ENCODE measurements at regions not wholly inside any gene's neighbourhood (a gene's known extent, or its start where the extent isn't known, plus 50 kb on each side); places are given as distances from the start of the nearest gene placed in this dataset.
"Not testable (repeated sequence)": the region's sequence is repeated elsewhere in the genome, so short reads cannot be mapped to it uniquely, and the experiment has no call there.

DNA sequence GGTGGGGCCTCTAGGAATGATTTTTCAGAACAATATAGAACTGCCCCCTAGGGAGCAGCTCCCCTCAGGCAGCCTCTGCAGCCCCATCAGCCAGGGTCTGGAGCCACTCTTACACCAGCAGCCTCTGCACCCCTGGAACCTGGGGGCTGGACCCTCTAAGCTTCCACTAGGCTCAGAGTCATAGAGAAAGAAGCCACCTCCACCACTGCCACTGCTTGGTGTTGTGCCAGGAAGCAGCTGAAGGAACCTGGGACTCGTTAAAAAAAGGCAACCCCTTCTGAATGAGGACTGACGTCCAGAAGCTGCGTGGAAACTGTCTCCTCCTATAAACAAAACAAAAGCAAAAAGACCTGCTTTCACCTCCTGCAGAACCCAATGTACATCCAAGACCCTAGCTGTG is 98.1 kb upstream of the HS6ST1 start:
- DNase-seq, result no peak

DNA sequence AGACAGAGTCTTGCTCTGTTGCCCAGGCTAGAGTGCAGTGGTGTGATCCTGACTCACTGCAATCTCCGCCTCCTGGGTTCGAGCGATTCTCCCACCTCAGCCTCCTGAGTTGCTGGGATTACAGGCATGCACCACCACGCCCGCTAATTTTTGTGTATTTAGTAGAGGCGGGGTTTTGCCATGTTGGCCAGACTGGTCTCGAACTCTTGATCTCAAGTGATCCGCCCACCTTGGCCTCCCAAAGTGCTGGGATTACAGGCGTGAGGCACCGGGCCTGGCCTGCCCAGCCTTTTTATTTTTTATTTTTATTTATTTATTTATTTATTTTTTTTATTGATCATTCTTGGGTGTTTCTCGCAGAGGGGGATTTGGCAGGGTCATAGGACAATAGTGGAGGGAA is 98.6 kb upstream of the HS6ST1 start:
- not testable (repeated sequence) for DNase-seq

DNA sequence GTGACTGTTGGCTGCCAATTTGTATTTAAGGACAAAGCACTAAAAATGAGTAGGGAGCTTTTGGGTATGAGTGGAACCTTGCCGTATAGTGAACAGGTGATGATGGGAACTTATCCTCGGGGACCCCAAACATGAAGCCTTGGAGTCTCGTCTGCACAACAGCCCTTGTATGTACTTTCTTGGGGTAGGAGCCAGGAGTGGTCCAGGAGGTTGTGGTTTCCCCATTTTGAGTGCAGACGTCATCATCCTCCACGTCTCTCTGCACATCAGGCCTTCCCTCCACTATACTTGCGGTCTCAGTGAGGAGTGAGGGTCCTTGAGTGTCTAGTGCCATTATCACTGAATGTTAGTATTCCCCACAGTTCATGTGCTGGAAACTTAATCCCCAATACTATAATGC is 101.5 kb upstream of the HS6ST1 start:
- no peak for DNase-seq

DNA sequence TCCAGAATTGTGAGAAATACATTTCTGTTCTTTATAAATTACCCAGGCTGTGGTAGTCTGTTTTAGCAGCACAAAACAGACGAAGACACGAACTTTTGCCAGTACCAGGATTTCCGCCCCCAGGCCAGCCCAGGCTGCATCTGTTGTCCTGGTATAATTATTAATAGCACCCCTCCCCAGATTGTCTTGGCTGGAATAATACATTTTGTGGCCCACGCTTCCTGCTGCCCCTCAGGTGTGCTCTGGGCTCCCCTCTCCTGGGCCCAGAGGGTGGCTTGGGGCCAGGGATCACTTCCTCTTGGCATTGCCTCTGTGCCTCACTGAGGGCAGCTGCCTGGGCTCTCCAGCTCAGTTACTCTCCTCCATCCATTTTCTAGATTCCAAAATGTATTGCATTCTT is 102.1 kb upstream of the HS6ST1 start:
- no peak for DNase-seq

DNA sequence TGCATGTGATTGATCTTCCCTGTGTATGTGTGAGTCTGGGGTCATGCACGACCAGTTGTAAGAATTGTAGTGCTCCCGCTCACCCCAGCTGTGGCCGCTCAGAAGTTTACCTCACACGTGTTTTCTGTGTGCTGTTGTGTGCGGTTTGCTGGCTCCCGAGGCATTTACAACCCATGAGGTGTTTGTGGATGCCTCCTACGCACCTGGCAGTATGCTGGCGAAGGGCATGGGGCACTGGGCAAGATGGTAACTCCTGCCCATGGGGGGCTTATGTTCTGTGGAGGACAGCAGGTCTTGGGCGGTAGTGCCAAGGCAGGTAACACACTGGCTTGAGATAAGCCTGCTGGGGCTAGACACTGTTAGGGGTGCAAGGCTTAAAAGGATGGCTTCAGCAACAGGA is 102.6 kb upstream of the HS6ST1 start:
- DNase-seq, result no peak

DNA sequence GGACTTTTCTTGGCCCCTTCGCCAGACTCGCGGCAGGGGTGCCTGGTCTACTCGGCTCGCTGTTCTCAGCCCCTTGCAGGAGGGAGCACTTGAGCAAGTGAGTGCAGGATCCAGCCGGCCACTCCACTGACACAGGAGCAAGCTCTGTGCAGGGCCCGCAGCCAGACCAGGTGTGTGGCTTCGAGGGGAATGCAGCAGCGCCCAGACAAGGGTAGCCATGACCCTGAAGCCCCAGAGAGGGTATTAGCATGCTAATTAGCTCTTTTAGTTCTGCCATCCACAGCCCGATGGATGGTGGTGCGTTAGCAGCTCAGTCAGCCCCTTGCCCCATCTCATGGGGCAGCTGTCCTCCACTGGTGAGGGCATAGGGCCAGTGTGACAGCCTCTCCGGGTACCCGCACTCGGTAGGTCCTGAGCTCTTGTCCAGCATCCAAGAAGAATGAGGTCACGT is 103.2 kb upstream of the HS6ST1 start:
- no peak for DNase-seq

DNA sequence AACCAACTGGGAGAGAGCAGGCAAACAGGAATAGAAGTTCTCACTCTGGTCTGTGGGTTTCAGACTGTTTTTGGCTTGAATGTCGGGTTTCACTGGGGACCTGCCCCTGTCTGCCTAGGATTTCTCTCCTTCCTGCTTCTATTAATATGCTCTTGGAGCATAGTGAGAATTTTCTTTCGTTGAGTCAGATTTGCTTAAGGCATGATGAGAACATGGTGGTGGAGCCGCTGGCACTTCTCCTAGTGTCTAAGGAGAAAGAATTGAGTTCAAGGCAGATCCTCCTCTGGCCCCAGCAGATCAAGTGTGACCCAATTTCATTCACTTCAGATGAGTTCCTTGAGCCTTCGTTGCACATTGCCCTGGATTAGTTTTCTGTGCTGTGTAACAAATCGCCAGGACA is 103.9 kb upstream of the HS6ST1 start:
- DNase-seq, result no peak

DNA sequence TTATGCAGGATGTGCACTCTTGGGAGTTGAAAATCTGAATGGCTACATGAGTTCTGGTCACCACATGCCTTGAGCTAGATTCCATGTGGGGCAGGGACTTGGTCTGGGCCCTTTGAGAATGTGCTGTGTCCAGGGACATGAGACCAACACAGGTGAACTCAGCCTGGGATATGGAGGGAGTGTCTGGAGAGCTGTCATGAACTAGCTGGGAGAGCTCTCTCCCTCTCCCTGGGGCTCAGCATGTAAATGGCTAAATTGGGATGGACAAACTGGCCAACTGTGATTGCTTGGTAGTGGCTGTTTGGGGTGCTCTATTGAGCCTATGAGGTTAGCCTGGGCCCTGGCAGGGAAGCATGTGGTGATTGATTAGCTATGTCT is 105.1 kb upstream of the HS6ST1 start:
- DNase-seq, result no peak

DNA sequence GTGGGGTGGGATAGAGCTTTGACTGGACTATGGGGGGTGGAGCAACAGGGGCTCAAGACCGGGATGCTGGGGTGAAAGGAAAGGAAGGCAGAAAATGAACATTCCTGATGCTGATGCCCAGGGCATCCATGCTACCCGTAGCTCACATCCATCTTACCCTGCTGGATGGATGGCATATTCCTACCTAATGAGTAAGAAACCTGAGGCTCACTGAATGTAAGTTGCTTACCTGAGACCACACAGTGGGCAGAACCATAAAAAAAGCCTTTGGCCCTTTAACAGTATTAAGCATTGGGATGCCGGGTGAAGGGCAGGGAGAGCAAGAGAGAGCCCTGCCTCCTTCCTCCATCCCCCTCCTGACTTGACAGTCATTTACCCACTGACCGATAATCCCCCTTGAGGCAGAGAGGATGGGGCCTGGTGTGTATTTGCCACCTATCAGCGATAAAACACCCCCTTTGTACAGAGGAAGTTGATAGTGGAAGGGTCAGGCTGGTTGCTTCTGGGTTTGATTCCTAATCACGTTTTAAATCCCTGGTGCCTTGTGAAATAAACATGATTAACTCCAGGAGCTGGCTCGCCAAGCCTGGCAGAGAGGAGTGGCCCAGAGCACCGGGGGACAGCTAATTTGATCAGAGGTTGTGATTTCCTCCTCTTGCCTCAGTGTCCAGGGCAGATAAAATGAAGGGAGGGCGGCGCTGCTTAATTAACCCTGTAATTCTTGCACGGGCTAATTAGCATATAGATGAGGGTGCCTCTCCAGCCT is 105.9 kb upstream of the HS6ST1 start:
- DNase-seq, result no peak

DNA sequence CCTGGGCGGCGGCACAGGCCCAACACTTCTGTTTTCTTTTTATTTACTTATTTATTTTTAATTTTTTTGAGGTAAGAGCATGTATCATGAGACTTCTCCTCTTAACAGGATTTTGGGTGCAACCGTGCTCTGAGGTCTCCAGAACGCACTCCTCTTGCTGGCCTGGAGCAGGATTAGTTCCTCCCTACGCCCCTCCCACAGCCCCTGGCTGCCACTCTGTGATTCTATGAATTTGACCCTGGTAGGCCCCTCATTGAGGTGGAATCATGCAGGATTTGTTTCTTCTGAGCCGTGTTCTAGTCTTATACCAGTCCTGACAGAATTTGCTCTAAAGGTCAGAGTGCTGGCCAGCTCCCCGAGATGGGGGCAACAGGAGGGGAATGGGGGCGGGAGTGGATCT is 106.5 kb upstream of the HS6ST1 start:
- no peak for DNase-seq

DNA sequence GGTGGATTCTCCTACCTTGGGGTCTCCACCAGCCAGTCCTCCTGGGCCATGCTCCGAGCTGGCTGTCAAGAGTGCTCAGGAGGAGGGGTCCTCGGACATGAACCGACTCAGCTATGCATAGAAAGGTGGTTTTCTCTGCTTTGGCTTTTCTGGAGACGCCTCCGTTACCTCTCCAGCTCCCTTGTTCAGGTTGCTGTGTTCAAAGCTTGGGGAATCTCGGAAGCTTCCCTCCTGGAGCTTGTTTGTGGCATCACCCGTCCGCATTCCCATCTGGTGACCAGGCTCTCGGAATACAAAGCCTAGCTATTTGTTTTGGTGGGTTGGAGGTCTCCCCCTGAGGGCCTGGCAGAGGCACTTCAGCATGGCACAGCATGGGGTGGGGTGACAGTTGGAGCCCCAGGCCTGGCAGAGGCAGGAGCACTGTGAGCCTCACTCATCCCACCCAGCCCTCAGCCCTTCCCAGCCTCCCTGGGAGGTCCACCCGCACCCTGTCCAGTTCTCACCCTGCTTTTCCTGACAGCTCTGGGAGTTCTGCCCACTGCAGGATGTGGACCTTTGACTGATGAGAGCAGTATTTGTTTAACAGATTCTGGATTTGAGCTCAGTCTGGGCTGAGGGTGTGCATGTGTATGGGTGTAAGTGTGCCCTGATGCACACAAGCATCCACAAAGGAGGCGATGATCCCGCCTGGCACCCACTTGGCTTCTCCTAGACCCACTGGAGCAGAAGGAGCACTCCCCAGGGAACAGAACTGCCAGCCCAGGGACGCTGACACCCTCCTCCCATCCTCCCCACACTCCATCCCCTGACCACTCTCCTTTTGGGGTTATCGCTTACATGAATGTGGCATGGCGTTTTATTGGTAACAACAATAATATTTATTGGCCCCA is 107.3 kb upstream of the HS6ST1 start:
- no peak for DNase-seq

DNA sequence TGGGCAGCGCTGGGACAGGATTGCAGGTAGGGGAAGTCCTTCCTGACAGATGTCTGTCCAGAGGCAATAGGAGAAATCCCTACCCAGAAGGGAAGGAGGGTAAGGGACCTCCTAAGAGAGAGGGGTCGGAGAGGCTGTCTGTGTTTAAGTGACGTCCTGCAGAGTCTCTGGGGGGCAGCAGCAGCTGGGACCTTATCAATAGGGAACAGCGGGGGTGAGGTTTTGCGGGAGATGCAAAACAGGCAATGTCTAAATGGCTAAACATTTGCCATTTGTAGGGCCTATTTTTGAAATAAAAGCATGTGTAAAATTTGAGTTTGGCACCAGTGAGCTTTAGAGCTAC is 108.7 kb upstream of the HS6ST1 start:
- DNase-seq, result no peak

DNA sequence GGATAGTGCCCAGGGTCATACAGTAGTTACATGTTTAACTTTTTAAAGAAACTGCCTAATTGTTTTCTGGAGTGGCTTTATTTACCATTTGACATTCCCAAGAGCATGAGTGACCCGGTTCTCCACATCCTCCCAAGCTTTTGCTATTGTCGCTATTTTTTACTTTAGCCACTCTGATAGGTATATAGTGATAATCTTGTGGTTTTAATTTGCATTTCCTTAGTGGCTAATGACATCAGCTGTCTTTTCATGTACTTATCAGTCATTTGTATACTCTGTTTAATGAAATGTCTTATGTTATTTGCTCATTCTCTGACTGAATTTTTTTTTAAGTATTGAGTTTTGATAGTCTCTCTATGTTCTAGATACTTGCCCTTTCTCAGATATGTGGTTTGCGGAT is 109.7 kb upstream of the HS6ST1 start:
- no peak for DNase-seq

DNA sequence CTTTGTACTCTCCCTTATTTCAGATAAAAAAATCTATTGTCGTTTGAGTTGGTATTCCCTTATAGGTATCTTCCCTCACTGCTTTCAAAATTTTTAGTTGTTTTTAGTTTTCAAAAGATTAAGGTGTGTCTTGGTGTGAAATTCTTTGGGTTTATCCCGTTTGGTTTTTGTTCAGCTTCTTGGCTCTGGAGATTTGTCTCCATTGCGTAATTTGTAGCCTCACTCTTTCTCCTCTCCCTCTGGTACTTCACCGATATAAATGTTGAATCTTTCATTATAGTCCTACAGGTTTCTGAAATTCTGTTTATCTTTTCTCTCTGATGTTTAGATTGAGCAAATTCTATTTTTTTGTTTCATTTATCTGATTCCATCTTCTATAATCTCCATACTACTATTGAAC is 113.8 kb upstream of the HS6ST1 start:
- DNase-seq, result no peak

DNA sequence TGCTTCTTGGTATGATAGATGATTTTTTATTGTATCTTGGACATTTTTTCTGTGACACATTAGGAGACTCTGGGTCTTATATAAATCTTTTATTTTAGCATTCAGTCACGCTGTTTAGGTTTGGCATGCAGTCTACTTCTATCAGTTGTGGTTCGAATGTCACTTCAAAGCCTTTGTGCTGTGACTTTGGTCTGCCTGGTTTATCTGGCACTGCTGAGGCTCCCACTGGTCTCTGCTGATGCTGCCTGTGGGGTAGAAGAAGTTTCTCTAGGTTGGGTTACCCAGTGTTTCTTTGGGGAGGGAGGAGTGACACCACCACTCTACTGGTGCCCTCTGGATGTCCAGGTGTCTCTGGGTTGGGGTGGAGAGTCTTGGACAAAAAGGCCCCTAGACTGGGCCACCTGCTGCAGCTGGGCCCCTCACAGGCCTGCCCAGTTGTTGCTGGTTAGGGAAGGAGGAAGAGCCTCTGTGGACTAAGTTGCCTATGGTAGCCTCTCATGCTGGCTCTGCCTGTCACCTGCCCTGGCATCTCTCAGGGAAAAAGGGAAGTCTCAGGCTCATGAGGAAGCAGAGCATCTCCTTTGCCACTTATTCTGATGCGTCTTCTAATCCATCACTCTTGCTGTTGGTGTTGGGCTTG is 115.4 kb upstream of the HS6ST1 start:
- no peak for DNase-seq

DNA sequence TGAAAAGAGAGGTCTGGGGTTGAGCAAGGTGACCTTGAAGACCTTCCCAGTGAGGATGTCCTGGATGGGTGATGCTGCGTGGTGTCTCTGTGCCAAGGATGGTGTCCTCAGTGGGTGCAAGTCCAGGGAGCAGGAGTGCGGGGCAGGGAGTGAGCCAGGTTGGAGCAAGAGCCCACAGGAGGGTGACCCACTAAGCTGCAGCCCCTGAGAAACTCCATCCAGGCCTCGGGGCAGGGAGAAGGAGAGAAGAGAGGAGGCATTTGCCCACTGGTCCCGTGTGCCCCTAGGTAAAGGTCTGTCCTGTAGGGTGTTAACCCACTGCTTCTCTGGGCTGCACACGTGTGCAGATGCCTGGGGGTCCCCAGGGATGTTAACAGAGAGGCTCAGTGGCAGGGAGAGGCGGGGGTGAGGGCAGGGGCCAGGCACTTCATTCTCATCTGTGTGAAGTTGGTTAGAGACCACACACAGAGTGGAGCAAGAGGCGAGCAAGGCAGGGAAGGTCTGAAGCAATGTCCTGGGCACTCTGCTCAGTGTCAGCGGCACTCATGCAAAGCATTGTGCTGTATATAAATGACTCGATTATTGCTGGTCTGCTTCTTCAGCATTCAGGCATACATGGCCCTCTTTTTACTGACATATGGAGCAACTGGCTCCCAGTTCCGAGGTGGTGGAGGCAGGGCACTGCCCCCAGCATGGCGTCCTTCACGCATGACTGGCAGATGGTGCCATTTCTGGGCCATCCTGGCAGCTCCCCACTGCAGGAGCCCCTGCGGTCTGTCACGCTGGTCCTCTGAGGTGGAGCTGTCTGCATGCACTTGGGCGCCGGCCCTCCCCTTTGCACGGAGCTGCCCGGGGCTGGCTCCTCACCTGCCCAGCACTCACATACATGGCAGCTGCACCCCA is 117.2 kb upstream of the HS6ST1 start:
- DNase-seq, result no peak

DNA sequence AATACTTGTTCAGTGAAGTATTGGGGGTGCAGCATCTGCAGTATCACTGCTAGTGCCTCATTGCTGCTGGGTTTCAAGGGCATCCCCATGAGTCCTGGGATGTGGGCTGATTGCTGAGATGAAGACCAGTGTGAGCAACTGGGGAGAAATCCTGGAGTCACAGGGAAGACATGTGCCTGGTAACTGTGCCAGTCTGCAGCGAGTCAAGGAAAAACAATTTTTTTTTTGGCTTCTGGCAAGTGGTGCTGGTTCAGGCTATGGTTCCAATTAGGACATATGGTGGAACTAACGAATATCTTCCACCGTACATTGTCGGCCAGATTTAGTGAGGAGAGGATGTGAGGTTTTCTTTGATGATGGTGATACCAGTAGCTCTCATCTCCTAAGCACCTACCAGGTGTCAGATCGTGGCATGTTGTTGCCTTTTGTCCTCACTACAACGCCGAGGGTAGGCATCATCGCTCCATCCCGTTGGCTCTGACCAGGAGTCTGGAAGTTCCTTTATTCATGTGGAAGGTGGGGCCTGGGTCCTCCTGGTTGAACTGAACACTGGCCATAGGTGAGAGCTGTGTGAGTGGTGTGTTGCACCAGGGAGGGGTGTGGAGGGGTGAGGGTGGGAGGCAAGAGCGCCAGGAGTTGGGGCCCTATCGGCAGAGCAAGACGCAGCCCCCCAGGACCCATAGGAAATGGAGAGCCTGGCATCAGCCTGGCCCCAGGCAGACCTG is 118.0 kb upstream of the HS6ST1 start:
- no peak for DNase-seq

DNA sequence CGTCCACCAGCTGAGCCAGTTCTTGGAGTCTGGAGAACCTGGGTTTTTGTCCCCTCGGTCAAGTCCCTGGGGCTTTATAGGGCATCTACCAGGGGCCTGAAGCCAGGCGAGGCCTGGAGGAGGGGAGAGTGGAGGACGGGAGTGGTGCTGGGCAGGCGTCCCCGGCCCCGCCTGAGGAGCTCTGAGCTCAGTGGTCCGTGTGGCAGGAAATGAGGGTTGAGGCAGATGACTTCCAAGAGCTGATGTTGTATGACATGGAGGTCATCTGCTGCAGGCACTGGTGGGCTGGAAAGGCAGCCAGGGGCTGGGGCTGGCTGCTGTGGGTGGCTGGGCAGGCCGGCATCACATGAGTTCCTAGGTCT is 118.5 kb upstream of the HS6ST1 start:
- no peak for DNase-seq

DNA sequence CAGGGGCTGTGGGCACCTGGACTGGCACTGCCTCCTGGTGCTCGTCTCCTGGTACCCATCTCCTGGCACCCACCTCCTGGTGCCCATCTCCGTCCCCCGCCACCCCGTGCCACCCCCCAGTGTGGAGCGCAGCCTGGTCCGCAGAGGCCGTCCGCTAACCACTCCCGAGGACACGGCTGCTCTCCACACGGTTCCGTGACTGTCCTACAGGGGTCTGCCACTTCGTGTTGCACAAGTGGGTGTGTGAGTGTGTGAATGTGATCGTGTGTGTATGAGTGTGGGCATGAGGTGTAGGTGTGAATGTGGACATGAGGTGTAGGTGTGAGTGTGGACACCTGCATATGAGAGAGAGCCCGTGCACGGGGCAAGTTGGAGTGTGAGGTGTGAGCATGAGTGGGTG is 119.4 kb upstream of the HS6ST1 start:
- no peak for DNase-seq

DNA sequence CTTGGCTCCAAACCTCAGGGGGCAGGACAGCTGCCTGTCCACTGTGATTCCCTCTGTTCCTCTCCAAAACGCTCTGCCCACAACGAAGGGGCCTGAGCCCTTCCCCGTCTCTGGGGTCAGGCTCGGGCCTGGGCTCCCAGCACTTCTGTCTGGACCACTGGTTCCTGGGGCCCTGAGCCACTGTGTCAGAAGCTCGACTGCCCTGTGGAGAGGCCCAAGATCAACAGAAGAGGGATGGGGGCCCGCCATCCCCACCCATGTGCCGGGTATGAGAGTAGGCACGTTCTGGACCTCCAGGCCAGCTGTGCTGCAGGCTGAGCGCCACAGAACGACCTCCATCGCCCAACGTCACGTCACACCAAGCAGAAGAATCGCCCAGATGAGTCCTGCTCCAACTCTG is 119.9 kb upstream of the HS6ST1 start:
- no peak for DNase-seq

DNA sequence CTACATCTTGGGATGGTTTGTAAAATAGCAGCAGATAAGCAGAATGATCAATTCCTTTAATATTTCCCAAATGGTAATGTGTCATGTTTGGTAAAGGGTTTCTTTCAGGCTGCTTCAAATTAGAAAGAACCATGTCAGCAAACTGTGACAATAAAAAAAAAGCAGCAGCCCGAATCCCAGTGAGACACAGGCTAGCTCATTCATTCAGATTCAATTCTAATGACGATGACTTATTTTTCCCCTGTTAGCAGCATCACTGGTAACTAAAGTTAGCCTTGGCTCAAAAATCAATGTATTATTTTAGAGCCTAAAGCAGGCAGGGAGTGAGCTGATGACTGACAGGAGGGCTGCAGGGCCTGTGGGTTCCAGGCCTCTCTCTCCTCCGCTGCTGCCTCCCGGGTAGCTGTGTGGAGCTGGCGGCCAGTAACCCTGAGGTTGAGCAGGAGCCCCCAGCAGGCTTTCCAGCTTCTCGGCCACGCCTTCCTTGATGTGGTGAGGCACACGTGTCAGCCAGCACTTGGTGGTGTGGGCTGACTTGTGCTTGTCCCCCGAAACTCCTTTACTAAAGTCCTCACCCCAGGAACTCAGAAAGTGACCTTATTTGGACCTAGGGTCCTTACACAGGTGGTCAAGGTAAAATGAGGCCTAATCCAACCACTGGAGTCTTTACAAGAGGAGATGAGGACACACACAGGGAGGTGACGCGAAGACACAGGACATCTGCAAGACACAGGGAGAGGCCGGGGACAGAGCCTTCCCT is 120.5 kb upstream of the HS6ST1 start:
- DNase-seq, result no peak
